Endothelial cell of umbilical vein (primary cell): ENCODE measurements at regions not wholly inside any gene's neighbourhood (a gene's known extent, or its start where the extent isn't known, plus 50 kb on each side); places are given as distances from the start of the nearest gene placed in this dataset.

ENCODE experiments used
- BruUV-seq: library from RNA; stranded (reverse); fragments of 400-500 nt; replicated peaks from 2 replicates; lab custom pipeline; 2021; lab: Mats Ljungman, UMichigan
- CTCF ChIA-PET: fragments of 300-600, 350-600 bp; sonication (Branson Sonifier 250); formaldehyde crosslinking; loops from one replicate; lab custom pipeline; 2021; ENCODE audit warnings: antibody characterized with exemption, inconsistent platforms; lab: Charles Lee
- POLR2A ChIA-PET: fragments of 300-600, 350-600 bp; sonication (Branson Sonifier 250); formaldehyde crosslinking; loops from one replicate; lab custom pipeline; 2021; ENCODE audit warnings: antibody characterized with exemption, inconsistent platforms; lab: Charles Lee
- DNase-seq: peaks from one replicate; pipeline ENCODE4 v3.0.0-alpha.2; 2011; ENCODE audit warnings: low read depth, low spot score
- FAIRE-seq: peaks from 2 replicates; lab custom pipeline; 2011; peaks lifted over from hg19 to GRCh38; lab: Jason Lieb, UNC
- H2AFZ ChIP-seq: 2 replicates; pipeline ENCODE4 v1.6.0; 2012; ENCODE audit warnings: low read depth, low read length, control low read depth, inconsistent platforms
- H3K27ac ChIP-seq: 2 replicates; pipeline ENCODE4 v1.5.1; 2011; ENCODE audit warnings: low read depth, mild to moderate bottlenecking, control low read depth, low read length, moderate library complexity; ENCODE audit not compliant: insufficient read depth
- H3K27me3 ChIP-seq, 2 experiments: 2 replicates each; pipeline versions ENCODE4 v1.6.0 to v1.6.1; 2011; ENCODE audit warnings: low read length in 2 of 2, mixed read lengths in 1 of 2; ENCODE audit not compliant: control insufficient read depth in 2 of 2, insufficient read depth in 2 of 2
- H3K36me3 ChIP-seq, 2 experiments: 2 replicates in 1 of 2; 3 replicates in 1 of 2; pipeline ENCODE4 v1.5.1; 2011; ENCODE audit warnings: low read length in 2 of 2, mild to moderate bottlenecking in 1 of 2, moderate library complexity in 1 of 2; ENCODE audit not compliant: control insufficient read depth in 2 of 2, insufficient read depth in 2 of 2; ENCODE audit errors: extremely low read depth in 1 of 2
- H3K4me1 ChIP-seq: 3 replicates; pipeline ENCODE4 v1.5.1; 2011; ENCODE audit warnings: mild to moderate bottlenecking, low read length; ENCODE audit not compliant: control insufficient read depth, insufficient read depth; ENCODE audit errors: extremely low read depth
- H3K4me2 ChIP-seq: 2 replicates; pipeline ENCODE4 v1.6.1; 2011; ENCODE audit warnings: low read length, control low read depth, mixed read lengths; ENCODE audit not compliant: insufficient read depth
- H3K4me3 ChIP-seq, 3 experiments: fragments of 200-600 bp in 1 of 3; sonication (generic), shearing (Covaris generic) in 1 of 3; replicated peaks in 1 of 3; 2 replicates each; pipeline ENCODE4 v1.5.1; 2011 to 2016; ENCODE audit warnings: control low read depth in 3 of 3, low read length in 3 of 3, mild to moderate bottlenecking in 2 of 3, inconsistent platforms in 1 of 3, low read depth in 1 of 3, moderate library complexity in 1 of 3; ENCODE audit not compliant: insufficient read depth in 1 of 3
- H3K79me2 ChIP-seq: 2 replicates; pipeline ENCODE4 v1.6.0; 2012; ENCODE audit warnings: low read length, inconsistent platforms; ENCODE audit not compliant: control insufficient read depth, insufficient read depth
- H3K9ac ChIP-seq: replicated peaks from 2 replicates; pipeline ENCODE3; 2011; ENCODE audit warnings: low read length, control low read depth; ENCODE audit not compliant: insufficient read depth; ENCODE audit errors: extremely low read depth
- H3K9me1 ChIP-seq: replicated peaks from 3 replicates; pipeline ENCODE4 v1.6.0; 2011; ENCODE audit warnings: mild to moderate bottlenecking, low read length; ENCODE audit not compliant: control insufficient read depth, insufficient read depth; ENCODE audit errors: extremely low read depth
- H3K9me3 ChIP-seq: replicated peaks from 2 replicates; pipeline ENCODE4 v1.5.1; 2012; ENCODE audit warnings: low read length, inconsistent platforms; ENCODE audit not compliant: control insufficient read depth, insufficient read depth
- H4K20me1 ChIP-seq: replicated peaks from 2 replicates; pipeline ENCODE3; 2011; ENCODE audit warnings: mild to moderate bottlenecking, low read length; ENCODE audit not compliant: control insufficient read depth, insufficient read depth; ENCODE audit errors: extremely low read depth
- EZH2 ChIP-seq: IDR thresholded peaks from 2 replicates; pipeline ENCODE4 v1.6.1; 2012; ENCODE audit warnings: borderline replicate concordance, low read depth, mild to moderate bottlenecking, moderate library complexity, low read length, inconsistent platforms; ENCODE audit not compliant: severe bottlenecking
- FOS ChIP-seq: IDR thresholded peaks from 2 replicates; pipeline ENCODE4 v1.6.1; 2011; ENCODE audit warnings: mild to moderate bottlenecking, low read length, moderate library complexity, borderline replicate concordance; ENCODE audit not compliant: insufficient read depth
- GATA2 ChIP-seq: IDR thresholded peaks from 2 replicates; pipeline ENCODE4 v1.7.0; 2011; ENCODE audit warnings: low read depth, mild to moderate bottlenecking, moderate library complexity, mixed read lengths, low read length; ENCODE audit not compliant: insufficient read length, insufficient read depth
- JUN ChIP-seq: IDR thresholded peaks from 2 replicates; pipeline ENCODE4 v1.6.1; 2011; ENCODE audit warnings: borderline replicate concordance, low read depth; ENCODE audit not compliant: insufficient read length, insufficient read depth
- MYC ChIP-seq: IDR thresholded peaks from one replicate; pipeline ENCODE4 v1.6.1; 2011; ENCODE audit warnings: mild to moderate bottlenecking, low read depth, low read length
- POLR2A ChIP-seq: IDR thresholded peaks from 2 replicates; pipeline ENCODE4 v1.6.1; 2012; ENCODE audit warnings: low read depth, mild to moderate bottlenecking, control low read depth, low read length
- POLR2AphosphoS5 ChIP-seq: IDR thresholded peaks from 2 replicates; pipeline ENCODE4 v1.6.1; 2012; ENCODE audit warnings: low read depth, mild to moderate bottlenecking, control low read depth, low read length, moderate library complexity; ENCODE audit not compliant: insufficient read depth
- dilution Hi-C: fragments of 300-500 bp; cut with MboI; formaldehyde crosslinking; loops from one replicate; pipeline ENCODE4 v1.15.0; 2019; ENCODE audit warnings: low sequenced_read_pairs; ENCODE audit not compliant: extremely low pct_ligation_motif_present
- intact Hi-C: fragments of 100-400 bp; cut with micrococcal nuclease; formaldehyde crosslinking; loops from one replicate; pipeline ENCODE4 v1.10.0; 2022
- TF ChIP-seq, protein P1 (sequence below): IDR thresholded peaks from 2 replicates; pipeline ENCODE4 v1.6.1; 2011; ENCODE audit not compliant: insufficient read depth, insufficient read length
- TF ChIP-seq, protein P2 (sequence below), 2 donors: IDR thresholded peaks; 1 replicate in 1 of 2; 2 replicates in 1 of 2; pipeline ENCODE4 v1.5.1; 2011; ENCODE audit warnings: low read length in 2 of 2, mild to moderate bottlenecking in 2 of 2, moderate library complexity in 2 of 2, control low read depth in 1 of 2, inconsistent platforms in 1 of 2, low read depth in 1 of 2; ENCODE audit not compliant: insufficient read depth in 1 of 2; ENCODE audit errors: extremely low read depth in 1 of 2

DNA sequence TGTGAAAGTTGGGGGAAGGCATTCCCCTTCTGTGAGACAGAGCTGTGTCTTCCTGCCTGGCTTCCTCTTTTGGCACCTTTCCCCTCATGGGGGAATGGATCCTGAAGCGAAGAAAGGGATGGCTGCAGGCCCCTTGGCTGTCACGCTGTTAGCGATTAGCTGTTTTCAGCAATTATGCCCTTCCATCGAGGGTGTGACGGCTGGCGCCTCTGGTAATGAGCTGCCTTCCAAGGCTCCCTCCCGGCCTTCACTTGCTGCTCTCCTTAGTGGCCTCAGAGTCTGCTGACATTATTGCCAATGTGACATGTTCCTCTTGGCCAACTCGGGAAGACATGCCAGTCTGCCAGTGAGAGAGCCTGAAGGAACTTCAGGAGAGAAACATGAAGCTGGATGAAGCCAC is 162.1 kb downstream of the ZIC5 start:
- Histone ChIP-seq H2AFZ (no peak overlapping the region), H3K27ac (no peak overlapping the region), H4K20me1 (no peaks in the 10 kb centered on the region), H3K9me1 (no peaks in the 10 kb centered on the region), H3K79me2 (no peaks in the 10 kb centered on the region), H3K4me1 (no peaks in the 10 kb centered on the region), H3K27me3 (no peaks in the 10 kb centered on the region), H3K4me3 (no peak overlapping the region), H3K4me2 (no peak overlapping the region), H3K9me3 (no peaks in the 10 kb centered on the region), H3K36me3 (no peaks in the 10 kb centered on the region), H3K9ac (no peak overlapping the region)
- ChIA-PET CTCF (interaction anchor here (0.8 kb wide), 1 partner anchor 9 kb away, joined by 3 read pairs; no protein-coding TSS in a partner anchor), POLR2A (no interaction called here)
- no TSS peak for BruUV-seq
- FAIRE-seq (no peak), DNase-seq (no peak)
- intact Hi-C loops (no loop called here), dilution Hi-C loops (no loop called here)
- TF ChIP-seq POLR2AphosphoS5 (no peak), POLR2A (no peak), JUN (no peak), GATA2 (no peak), MYC (no peak), EZH2 (no peak), FOS (no peak)
- TF ChIP-seq, protein P1, sequence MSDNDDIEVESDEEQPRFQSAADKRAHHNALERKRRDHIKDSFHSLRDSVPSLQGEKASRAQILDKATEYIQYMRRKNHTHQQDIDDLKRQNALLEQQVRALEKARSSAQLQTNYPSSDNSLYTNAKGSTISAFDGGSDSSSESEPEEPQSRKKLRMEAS: no peak
- TF ChIP-seq, protein P2, sequence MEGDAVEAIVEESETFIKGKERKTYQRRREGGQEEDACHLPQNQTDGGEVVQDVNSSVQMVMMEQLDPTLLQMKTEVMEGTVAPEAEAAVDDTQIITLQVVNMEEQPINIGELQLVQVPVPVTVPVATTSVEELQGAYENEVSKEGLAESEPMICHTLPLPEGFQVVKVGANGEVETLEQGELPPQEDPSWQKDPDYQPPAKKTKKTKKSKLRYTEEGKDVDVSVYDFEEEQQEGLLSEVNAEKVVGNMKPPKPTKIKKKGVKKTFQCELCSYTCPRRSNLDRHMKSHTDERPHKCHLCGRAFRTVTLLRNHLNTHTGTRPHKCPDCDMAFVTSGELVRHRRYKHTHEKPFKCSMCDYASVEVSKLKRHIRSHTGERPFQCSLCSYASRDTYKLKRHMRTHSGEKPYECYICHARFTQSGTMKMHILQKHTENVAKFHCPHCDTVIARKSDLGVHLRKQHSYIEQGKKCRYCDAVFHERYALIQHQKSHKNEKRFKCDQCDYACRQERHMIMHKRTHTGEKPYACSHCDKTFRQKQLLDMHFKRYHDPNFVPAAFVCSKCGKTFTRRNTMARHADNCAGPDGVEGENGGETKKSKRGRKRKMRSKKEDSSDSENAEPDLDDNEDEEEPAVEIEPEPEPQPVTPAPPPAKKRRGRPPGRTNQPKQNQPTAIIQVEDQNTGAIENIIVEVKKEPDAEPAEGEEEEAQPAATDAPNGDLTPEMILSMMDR (IDR thresholded peaks at IDR 0.05; ENCODE audit: extremely low read depth in 1 of 2, insufficient read depth in 1 of 2, low read depth in 1 of 2, low read length in 2 of 2): no peak
